Naive thymus-derived CD8-positive, alpha-beta T cell (primary cell): ENCODE measurements at regions not wholly inside any gene's neighbourhood (a gene's known extent, or its start where the extent isn't known, plus 50 kb on each side); places are given as distances from the start of the nearest gene placed in this dataset.
"Not testable (repeated sequence)": the region's sequence is repeated elsewhere in the genome, so short reads cannot be mapped to it uniquely, and the experiment has no call there.

Source experiments
- ATAC-seq, 2 donors: fragments of 150-1000 bp; cut with Tn5 transposase in 1 of 2; sonication (Bioruptor Pico), chemical (Tn5 transposase) in 1 of 2; 1 replicate in 1 of 2; 2 replicates in 1 of 2; pipeline ENCODE4 v1.10.0; 2021; ENCODE audit warnings: mild to moderate bottlenecking in 2 of 2, moderate library complexity in 2 of 2
- POLR2A ChIA-PET: fragments of 350-600 bp; sonication (Branson Sonifier 250); formaldehyde crosslinking; loops from one replicate; lab custom pipeline; 2021; ENCODE audit warnings: antibody characterized with exemption; lab: Charles Lee
- DNase-seq, 10 donors: peaks; one replicate each; pipeline versions ENCODE4 v3.0.0 to v3.0.0-alpha.2; 2020 to 2022
- H3K27ac Mint-ChIP-seq, 10 donors: one replicate each; pipeline ENCODE4 v1.8.0; 2020 to 2022; ENCODE audit warnings: mild to moderate bottlenecking in 10 of 10, mixed read lengths in 10 of 10, moderate library complexity in 4 of 10, inconsistent platforms in 1 of 10
- H3K27me3 Mint-ChIP-seq, 5 donors: one replicate each; pipeline ENCODE4 v1.8.0; 2021 to 2022; ENCODE audit warnings: mixed read lengths in 5 of 5
- H3K36me3 Mint-ChIP-seq, 3 donors: one replicate each; pipeline ENCODE4 v1.8.0; 2020 to 2022; ENCODE audit warnings: mixed read lengths in 3 of 3, mild to moderate bottlenecking in 2 of 3, inconsistent platforms in 1 of 3
- H3K4me1 Mint-ChIP-seq, 4 donors: one replicate each; pipeline ENCODE4 v1.8.0; 2021 to 2022; ENCODE audit warnings: mixed read lengths in 4 of 4
- H3K4me3 Mint-ChIP-seq, 10 donors: one replicate each; pipeline ENCODE4 v1.8.0; 2020 to 2022; ENCODE audit warnings: mild to moderate bottlenecking in 10 of 10, mixed read lengths in 10 of 10, moderate library complexity in 6 of 10, inconsistent platforms in 1 of 10
- H3K9me3 Mint-ChIP-seq, 9 donors: one replicate each; pipeline ENCODE4 v1.8.0; 2020 to 2022; ENCODE audit warnings: mixed read lengths in 9 of 9, mild to moderate bottlenecking in 3 of 9, inconsistent platforms in 1 of 9, moderate library complexity in 1 of 9

DNA sequence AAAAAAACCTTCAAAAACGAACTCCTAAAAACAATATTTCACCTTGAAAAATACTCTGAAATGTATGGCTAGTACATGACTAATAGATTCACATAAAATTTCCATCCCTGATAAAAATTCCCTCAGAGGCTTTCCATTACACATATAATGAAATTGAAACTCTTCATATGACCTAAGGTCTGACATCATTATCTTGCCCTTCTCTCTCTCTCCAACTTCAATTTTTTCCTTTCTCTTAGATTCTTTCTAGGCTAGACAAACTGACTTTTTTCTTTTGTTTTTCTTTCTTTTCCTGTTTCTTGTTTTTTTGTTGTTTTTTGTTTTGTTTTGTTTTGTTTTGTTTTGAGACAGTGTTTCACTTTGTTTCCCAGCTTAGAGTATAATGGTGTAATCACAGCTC lies 1220.5 kb downstream of the ROBO2 start:
- Mint-ChIP-seq H3K4me1 (no peaks in the 10 kb centered on the region), H3K9me3 (peaks cover 0 to 28% (median 15%) of the 10 kb centered on the region in 9 donors), H3K27ac (no peak overlapping the region), H3K36me3 (no peaks in the 10 kb centered on the region), H3K4me3 (no peak overlapping the region), H3K27me3 (no peaks in the 10 kb centered on the region)
- DNase-seq (no peak), ATAC-seq (no peak)
- POLR2A ChIA-PET, result no interaction called here

DNA sequence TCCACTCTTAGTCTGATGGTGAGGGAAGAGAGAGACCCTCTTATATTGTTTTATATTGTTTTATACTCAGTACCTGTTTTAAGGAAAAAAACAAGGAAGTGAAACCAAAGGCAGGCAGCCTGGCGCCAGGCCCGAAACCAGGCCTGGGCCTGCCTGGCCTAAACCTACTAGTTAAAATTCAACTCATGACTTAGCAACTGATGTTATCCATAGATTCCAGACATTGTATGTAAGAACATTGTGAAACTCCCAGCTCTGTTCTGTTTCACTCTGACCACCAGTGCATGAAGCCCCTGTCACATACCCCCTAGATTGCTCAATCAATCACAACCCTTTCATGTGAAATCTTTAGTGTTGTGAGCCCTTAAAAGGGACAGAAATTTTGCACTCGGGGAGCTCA lies 1226.7 kb downstream of the ROBO2 start:
- DNase-seq, H3K4me1 Mint-ChIP-seq, H3K4me3 Mint-ChIP-seq, H3K36me3 Mint-ChIP-seq, H3K27me3 Mint-ChIP-seq, H3K27ac Mint-ChIP-seq, ATAC-seq, POLR2A ChIA-PET: not testable (repeated sequence)
- peaks cover 2 to 40% (median 18%) of the 10 kb centered on the region in 9 donors for H3K9me3 Mint-ChIP-seq

DNA sequence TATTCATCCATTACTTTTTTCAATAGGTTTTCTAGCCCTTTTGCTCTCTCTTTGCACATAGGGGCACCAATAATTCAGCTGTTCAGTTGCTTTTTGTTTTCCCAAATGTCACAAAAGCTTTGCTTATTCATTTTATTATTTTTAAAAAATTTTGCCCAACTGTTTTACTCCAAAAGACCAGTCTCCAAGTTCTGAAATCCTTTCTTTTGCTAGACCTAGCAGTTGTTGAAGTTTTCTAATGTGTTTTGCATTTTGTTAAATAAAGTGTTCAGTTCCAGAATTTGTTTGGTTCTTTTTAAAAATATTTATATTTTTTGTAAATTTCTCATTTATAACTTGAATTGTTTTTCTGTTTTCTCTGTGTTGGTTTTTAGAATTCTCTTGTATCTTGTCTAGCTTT lies 1227.3 kb downstream of the ROBO2 start:
- POLR2A ChIA-PET, result no interaction called here
- Mint-ChIP-seq H3K9me3 (peaks cover 2 to 39% (median 16%) of the 10 kb centered on the region in 9 donors), H3K4me1 (no peaks in the 10 kb centered on the region), H3K4me3 (no peak overlapping the region), H3K27me3 (no peaks in the 10 kb centered on the region), H3K27ac (no peak overlapping the region), H3K36me3 (peaks cover 0 to 4% (median 0%) of the 10 kb centered on the region in 3 donors)
- DNase-seq (no peak), ATAC-seq (no peak)

GRCh38 chr3:78268087-78268486 lies 1228.2 kb downstream of the ROBO2 start:
- Mint-ChIP-seq H3K4me3 (no peak overlapping the region), H3K27me3 (no peaks in the 10 kb centered on the region), H3K9me3 (peaks cover 2 to 31% (median 16%) of the 10 kb centered on the region in 9 donors), H3K4me1 (no peaks in the 10 kb centered on the region), H3K27ac (no peak overlapping the region), H3K36me3 (peaks cover 0 to 4% (median 0%) of the 10 kb centered on the region in 3 donors)
- ATAC-seq (no peak), DNase-seq (no peak)
- POLR2A ChIA-PET, result no interaction called here

DNA sequence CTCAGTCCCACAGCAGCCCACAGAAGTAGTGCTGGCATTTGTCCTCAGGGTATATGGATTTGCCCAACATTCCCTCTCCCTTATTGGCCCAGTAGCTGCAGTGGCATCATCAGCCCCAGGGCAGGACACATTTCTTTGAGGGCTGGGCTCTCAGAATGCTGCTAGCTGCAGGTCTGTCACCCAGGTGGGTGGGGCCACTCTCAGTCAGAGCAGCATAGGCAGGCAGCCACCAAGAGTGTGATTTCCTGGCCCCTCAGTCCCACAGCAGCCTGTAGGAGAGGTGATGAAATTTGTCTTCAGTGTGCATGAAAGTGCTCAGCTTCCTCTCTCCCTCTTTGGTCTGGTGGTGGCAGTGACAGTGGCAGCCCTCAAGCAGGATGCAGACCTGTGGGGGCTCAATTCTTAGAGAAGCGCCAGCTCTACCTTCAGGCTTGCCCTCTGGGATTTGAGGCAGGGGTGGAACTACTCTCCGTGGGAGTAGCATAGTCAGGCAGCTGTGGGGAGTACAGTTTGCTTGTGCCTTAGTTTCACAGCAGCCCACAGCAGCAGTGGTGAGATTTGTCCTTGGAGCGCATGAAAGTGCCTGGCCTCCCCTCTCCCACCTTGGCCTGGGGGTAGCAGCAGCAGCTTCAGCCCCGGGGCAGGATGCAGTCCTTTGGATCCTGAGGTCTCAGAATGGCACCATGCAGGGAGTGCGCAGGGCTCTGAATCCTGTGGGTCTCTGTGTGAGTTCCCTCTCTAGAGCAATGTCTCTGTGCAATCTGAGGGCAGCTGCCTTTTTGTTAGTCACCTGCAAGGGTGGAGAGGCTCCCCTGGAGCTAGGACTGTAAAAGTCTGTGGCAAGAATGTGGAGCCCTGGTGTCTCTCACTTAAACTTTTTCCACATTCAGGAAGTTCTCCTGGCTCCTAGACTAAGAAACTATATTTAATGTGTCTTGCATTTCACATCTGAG lies 1229.1 kb downstream of the ROBO2 start:
- Mint-ChIP-seq H3K36me3 (peaks cover 0 to 4% (median 0%) of the 10 kb centered on the region in 3 donors), H3K4me1 (no peaks in the 10 kb centered on the region), H3K27ac (no peak overlapping the region), H3K27me3 (no peaks in the 10 kb centered on the region), H3K9me3 (peaks cover 2 to 30% (median 15%) of the 10 kb centered on the region in 9 donors), H3K4me3 (no peak overlapping the region)
- DNase-seq, result no peak
- no peak for ATAC-seq
- POLR2A ChIA-PET, result no interaction called here

- no peaks in the 10 kb centered on the region for H3K27me3 Mint-ChIP-seq
- no peak for DNase-seq
Observed at GRCh38 chr3:78273326-78273725, 1233.4 kb downstream of the ROBO2 start.

GRCh38 chr3:78274475-78275065 lies 1234.7 kb downstream of the ROBO2 start:
- no peak overlapping the region for H3K27ac Mint-ChIP-seq
- POLR2A ChIA-PET, result no interaction called here
- H3K9me3 Mint-ChIP-seq, result peaks cover 0 to 16% (median 3%) of the 10 kb centered on the region in 9 donors
- H3K4me1 Mint-ChIP-seq, result peaks cover 0 to 2% (median 0%) of the 10 kb centered on the region in 4 donors
- DNase-seq, result no peak
- no peak for ATAC-seq
- no peak overlapping the region for H3K4me3 Mint-ChIP-seq
- no peaks in the 10 kb centered on the region for H3K36me3 Mint-ChIP-seq
- H3K27me3 Mint-ChIP-seq, result no peaks in the 10 kb centered on the region

More at GRCh38 chr3:78273326-78273725, 1233.4 kb downstream of the ROBO2 start:
- Mint-ChIP-seq H3K36me3 (no peaks in the 10 kb centered on the region), H3K9me3 (peaks cover 0 to 10% (median under 1%) of the 10 kb centered on the region in 9 donors), H3K4me1 (peaks cover 0 to 2% (median 0%) of the 10 kb centered on the region in 4 donors), H3K4me3 (no peak overlapping the region), H3K27ac (no peak overlapping the region)
- ATAC-seq, result no peak
- POLR2A ChIA-PET, result no interaction called here

DNA sequence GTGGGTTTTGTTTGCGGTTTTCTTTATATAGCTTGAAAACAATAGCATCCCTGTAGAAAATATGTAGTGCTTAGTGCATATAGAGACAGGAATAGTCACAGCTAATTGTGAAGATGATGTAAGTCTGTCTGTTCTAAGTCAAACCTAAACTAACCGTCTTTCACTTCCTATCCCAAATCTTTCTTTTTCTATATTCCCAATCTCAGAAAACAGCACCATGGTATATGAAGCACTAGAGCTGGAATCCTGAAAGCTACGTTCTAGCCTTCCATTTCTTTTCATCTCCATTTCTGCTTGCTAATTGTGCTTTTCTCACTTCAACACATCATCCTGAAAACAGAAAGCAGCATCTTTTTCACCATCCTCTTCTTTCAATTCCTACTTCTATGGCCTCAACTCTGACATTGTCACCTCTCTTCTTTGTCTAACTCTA lies 1235.5 kb downstream of the ROBO2 start:
- Mint-ChIP-seq H3K27me3 (no peaks in the 10 kb centered on the region), H3K4me3 (no peak overlapping the region), H3K27ac (no peak overlapping the region), H3K36me3 (no peaks in the 10 kb centered on the region), H3K9me3 (peaks cover 0 to 17% (median 4%) of the 10 kb centered on the region in 9 donors), H3K4me1 (peaks cover 0 to 2% (median 0%) of the 10 kb centered on the region in 4 donors)
- ATAC-seq, result no peak
- POLR2A ChIA-PET, result no interaction called here
- no peak for DNase-seq

DNA sequence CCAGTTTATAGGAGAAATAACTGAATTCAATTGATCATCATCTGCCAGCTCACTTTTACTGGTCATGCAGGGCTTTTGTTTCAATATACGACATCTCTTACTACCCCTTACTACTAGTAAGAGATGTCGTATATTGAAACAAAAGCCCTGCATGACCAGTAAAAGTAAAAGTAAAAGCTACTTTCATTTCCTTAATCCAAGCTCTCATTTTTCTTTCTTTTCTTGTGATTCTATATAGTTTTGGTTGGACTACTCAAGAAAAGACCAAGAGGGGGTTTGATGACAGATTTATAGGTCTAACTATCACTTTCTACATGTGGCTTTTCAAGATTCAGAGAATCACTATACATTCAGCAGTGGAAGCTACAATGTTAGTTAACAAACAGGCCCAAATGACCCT lies 1237.3 kb downstream of the ROBO2 start:
- ATAC-seq (no peak), DNase-seq (no peak)
- Mint-ChIP-seq H3K4me1 (peaks cover 0 to 2% (median 0%) of the 10 kb centered on the region in 4 donors), H3K27ac (no peak overlapping the region), H3K4me3 (no peak overlapping the region), H3K9me3 (peaks cover 0 to 24% (median 6%) of the 10 kb centered on the region in 9 donors), H3K27me3 (no peaks in the 10 kb centered on the region), H3K36me3 (no peaks in the 10 kb centered on the region)
- POLR2A ChIA-PET, result no interaction called here

DNA sequence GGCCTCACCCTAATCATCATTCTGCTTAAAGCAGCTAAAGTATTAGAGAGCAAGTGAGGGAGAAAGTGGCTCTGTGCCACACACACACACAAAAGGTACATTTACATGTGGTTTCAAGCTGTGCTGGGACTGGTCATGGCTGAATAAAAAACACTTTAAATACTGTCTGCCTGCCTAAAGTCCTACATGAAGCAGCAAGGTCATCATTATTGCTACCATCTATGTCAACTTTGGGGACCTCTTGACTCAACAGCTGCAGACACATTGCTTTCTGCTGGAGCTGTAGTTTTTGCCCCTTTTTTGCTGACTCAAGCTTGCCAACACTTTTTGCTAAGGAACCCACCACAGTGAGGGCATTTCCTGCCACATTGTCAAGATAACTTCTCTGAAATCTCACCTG lies 1237.9 kb downstream of the ROBO2 start:
- POLR2A ChIA-PET, result no interaction called here
- no peaks in the 10 kb centered on the region for H3K27me3 Mint-ChIP-seq
- peaks cover 0 to 24% (median 6%) of the 10 kb centered on the region in 9 donors for H3K9me3 Mint-ChIP-seq
- H3K4me3 Mint-ChIP-seq, result no peak overlapping the region
- H3K36me3 Mint-ChIP-seq, result no peaks in the 10 kb centered on the region
- no peak overlapping the region for H3K27ac Mint-ChIP-seq
- no peak for ATAC-seq
- no peak for DNase-seq
- peaks cover 0 to 2% (median 0%) of the 10 kb centered on the region in 4 donors for H3K4me1 Mint-ChIP-seq

- H3K27ac Mint-ChIP-seq, result no peak overlapping the region
- no peak for DNase-seq
Observed at GRCh38 chr3:78279091-78279490, 1239.2 kb downstream of the ROBO2 start.

GRCh38 chr3:78281381-78281780 lies 1241.5 kb downstream of the ROBO2 start:
- Mint-ChIP-seq H3K9me3 (peaks cover 0 to 24% (median 7%) of the 10 kb centered on the region in 9 donors), H3K36me3 (no peaks in the 10 kb centered on the region)

More at GRCh38 chr3:78279091-78279490, 1239.2 kb downstream of the ROBO2 start:
- no peaks in the 10 kb centered on the region for H3K36me3 Mint-ChIP-seq
- POLR2A ChIA-PET, result no interaction called here
- peaks cover 0 to 24% (median 7%) of the 10 kb centered on the region in 9 donors for H3K9me3 Mint-ChIP-seq
- H3K4me3 Mint-ChIP-seq, result no peak overlapping the region
- H3K27me3 Mint-ChIP-seq, result no peaks in the 10 kb centered on the region
- peaks cover 0 to 2% (median 1%) of the 10 kb centered on the region in 4 donors for H3K4me1 Mint-ChIP-seq
- no peak for ATAC-seq

GRCh38 chr3:78283994-78284393 lies 1244.1 kb downstream of the ROBO2 start:
- Mint-ChIP-seq H3K4me1 (peaks cover 0 to 2% (median 0%) of the 10 kb centered on the region in 4 donors), H3K27me3 (no peaks in the 10 kb centered on the region), H3K27ac (no peak overlapping the region), H3K36me3 (no peaks in the 10 kb centered on the region), H3K4me3 (no peak overlapping the region), H3K9me3 (peaks cover 0 to 21% (median 4%) of the 10 kb centered on the region in 9 donors)
- no peak for ATAC-seq
- DNase-seq, result no peak
- POLR2A ChIA-PET, result no interaction called here

More at GRCh38 chr3:78281381-78281780, 1241.5 kb downstream of the ROBO2 start:
- Mint-ChIP-seq H3K4me1 (peaks cover 0 to 2% (median 1%) of the 10 kb centered on the region in 4 donors), H3K4me3 (no peak overlapping the region), H3K27ac (no peak overlapping the region), H3K27me3 (no peaks in the 10 kb centered on the region)
- no peak for ATAC-seq
- POLR2A ChIA-PET, result no interaction called here
- DNase-seq, result no peak
